ENCODE measurements at regions not wholly inside any gene's neighbourhood (a gene's known extent, or its start where the extent isn't known, plus 50 kb on each side); places are given as distances from the start of the nearest gene placed in this dataset.

- H3K36me3 ChIP-seq = no peaks in the 10 kb centered on the region
- H3K9me3 ChIP-seq = no peaks in the 10 kb centered on the region
- DNase-seq (no peak), ATAC-seq (ENCODE audit: low FRiP score in 2 of 2) (no peak)
- H3K4me1 ChIP-seq = no peaks in the 10 kb centered on the region
- WGBS, 2 donors = 59 to 64% methylated on average over 1 of the region's 1 CpG
- no peak for TF ChIP-seq POLR2AphosphoS5 (IDR thresholded peaks at IDR 0.05)
- no peak for TF ChIP-seq CTCF (IDR thresholded peaks at IDR 0.05)
- no peak for TF ChIP-seq EP300 (IDR thresholded peaks at IDR 0.05)
- no peaks in the 10 kb centered on the region for H3K27me3 ChIP-seq
- no peak overlapping the region for H3K4me3 ChIP-seq
- H3K27ac ChIP-seq = no peak overlapping the region
These were observed 828.6 kb upstream of the POU3F3 start for GRCh38 chr2:104025295-104025694.

- no peak overlapping the region for H3K27ac ChIP-seq
- TF ChIP-seq POLR2AphosphoS5 (IDR thresholded peaks at IDR 0.05) = no peak
- TF ChIP-seq EP300 (IDR thresholded peaks at IDR 0.05) = no peak
- no peak for TF ChIP-seq CTCF (IDR thresholded peaks at IDR 0.05)
- no peak for TF ChIP-seq POLR2A (IDR thresholded peaks at IDR 0.05)
- H3K36me3 ChIP-seq = no peaks in the 10 kb centered on the region
These were observed 827.2 kb upstream of the POU3F3 start for GRCh38 chr2:104026725-104027124.

GRCh38 chr2:104027321-104027720 is 826.6 kb upstream of the POU3F3 start:
- H3K27ac ChIP-seq = no peak overlapping the region
- no peak for TF ChIP-seq POLR2AphosphoS5 (IDR thresholded peaks at IDR 0.05)
- TF ChIP-seq POLR2A (IDR thresholded peaks at IDR 0.05) = no peak
- TF ChIP-seq CTCF (IDR thresholded peaks at IDR 0.05) = no peak
- TF ChIP-seq EP300 (IDR thresholded peaks at IDR 0.05) = no peak
- no peaks in the 10 kb centered on the region for H3K4me1 ChIP-seq
- H3K9me3 ChIP-seq = no peaks in the 10 kb centered on the region
- 84 to 90% methylated on average over 2 of the region's 2 CpGs for WGBS, 2 donors
- no peak overlapping the region for H3K4me3 ChIP-seq
- no peaks in the 10 kb centered on the region for H3K27me3 ChIP-seq
- no peak for ATAC-seq (ENCODE audit: low FRiP score in 2 of 2)
- DNase-seq = no peak
- H3K36me3 ChIP-seq = no peaks in the 10 kb centered on the region

More at GRCh38 chr2:104026725-104027124, 827.2 kb upstream of the POU3F3 start:
- peak in 1 of 2 donors; percentile 43 for DNase-seq
- H3K9me3 ChIP-seq = no peaks in the 10 kb centered on the region
- ATAC-seq (ENCODE audit: low FRiP score in 2 of 2) = no peak
- 83% methylated on average over 13 of the region's 13 CpGs for WGBS, 2 donors
- H3K4me1 ChIP-seq = no peaks in the 10 kb centered on the region
- H3K27me3 ChIP-seq = no peaks in the 10 kb centered on the region
- H3K4me3 ChIP-seq = no peak overlapping the region

- TF ChIP-seq CTCF (IDR thresholded peaks at IDR 0.05) (no peak), POLR2A (IDR thresholded peaks at IDR 0.05) (no peak), EP300 (IDR thresholded peaks at IDR 0.05) (no peak), POLR2AphosphoS5 (IDR thresholded peaks at IDR 0.05) (no peak)
- H3K4me3 ChIP-seq = no peak overlapping the region
- 71 to 73% methylated on average over 4 of the region's 4 CpGs for WGBS, 2 donors
- no peaks in the 10 kb centered on the region for H3K9me3 ChIP-seq
- H3K36me3 ChIP-seq = no peaks in the 10 kb centered on the region
- no peaks in the 10 kb centered on the region for H3K4me1 ChIP-seq
- no peaks in the 10 kb centered on the region for H3K27me3 ChIP-seq
- ATAC-seq (ENCODE audit: low FRiP score in 2 of 2) (no peak), DNase-seq (no peak)
- no peak overlapping the region for H3K27ac ChIP-seq
These were observed 825.9 kb upstream of the POU3F3 start for GRCh38 chr2:104028061-104028460.

GRCh38 chr2:104033399-104033798 is 820.5 kb upstream of the POU3F3 start:
- TF ChIP-seq POLR2A (IDR thresholded peaks at IDR 0.05) (no peak), POLR2AphosphoS5 (IDR thresholded peaks at IDR 0.05) (no peak), CTCF (IDR thresholded peaks at IDR 0.05) (peak in 3 of 6 experiments; percentile 19 to 43 (median 31))
- ATAC-seq (ENCODE audit: low FRiP score in 2 of 2) (no peak), DNase-seq (no peak)
- H3K36me3 ChIP-seq = no peaks in the 10 kb centered on the region
- no peak overlapping the region for H3K27ac ChIP-seq
- no peaks in the 10 kb centered on the region for H3K27me3 ChIP-seq
- 32 to 43% methylated on average over 3 of the region's 3 CpGs for WGBS, 2 donors
- no peaks in the 10 kb centered on the region for H3K4me1 ChIP-seq
- no peak overlapping the region for H3K4me3 ChIP-seq
- H3K9me3 ChIP-seq = no peaks in the 10 kb centered on the region

Data from upper lobe of left lung (tissue), 6 donors.